Prostate gland (tissue), 2 donors: ENCODE measurements at regions not wholly inside any gene's neighbourhood (a gene's known extent, or its start where the extent isn't known, plus 50 kb on each side); places are given as distances from the start of the nearest gene placed in this dataset.

Experiments used
- CTCF ChIP-seq, 4 experiments: fragments of 200-600 bp in 2 of 4; fragments of 450-650 bp in 2 of 4; sonication (generic) in 2 of 4; IDR thresholded peaks; 1 replicate in 3 of 4; 2 replicates in 1 of 4; pipeline ENCODE4 v1.5.1; 2016 to 2019; ENCODE audit warnings: antibody characterized with exemption in 4 of 4, mild to moderate bottlenecking in 2 of 4, moderate library complexity in 2 of 4
- POLR2A ChIP-seq: fragments of 450-650 bp; IDR thresholded peaks from one replicate; pipeline ENCODE4 v1.6.1; 2016; ENCODE audit warnings: antibody characterized with exemption, mild to moderate bottlenecking

GRCh38 chr16:22634954-22635353 is 124.3 kb downstream of the NPIPB5 start:
- TF ChIP-seq POLR2A (no peak), CTCF (IDR thresholded peaks at IDR 0.05) (no peak)
